RWPE1 (cell line): ENCODE measurements at regions not wholly inside any gene's neighbourhood (a gene's known extent, or its start where the extent isn't known, plus 50 kb on each side); places are given as distances from the start of the nearest gene placed in this dataset.

ENCODE experiments used
- CTCF ChIA-PET: fragments of 350-600 bp; sonication (Branson Sonifier 250); formaldehyde crosslinking; extraction: SDS; loops from one replicate; lab custom pipeline; 2021; lab: Yijun Ruan, JAX
- POLR2A ChIA-PET: fragments of 400-600 bp; formaldehyde crosslinking; extraction: SDS; loops from one replicate; lab custom pipeline; 2020; ENCODE audit warnings: antibody characterized with exemption; ENCODE audit not compliant: low non-redundant PET; lab: Yijun Ruan, JAX
- DNase-seq: peaks from one replicate; pipeline ENCODE4 v3.0.0; 2012; ENCODE audit warnings: low spot score
- H3K27ac ChIP-seq: fragments of 450-650 bp; 2 replicates; pipeline ENCODE4 v1.5.1; 2017
- CTCF ChIP-seq: fragments of 450-650 bp; conservative IDR thresholded peaks from 2 replicates; pipeline ENCODE4 v1.5.1; 2017; ENCODE audit warnings: low read depth, mild to moderate bottlenecking

GRCh38 chr13:78977311-78977710 is 318.4 kb upstream of the OBI1 start:
- TF ChIP-seq CTCF = no peak

GRCh38 chr13:78976696-78977095 is 317.7 kb upstream of the OBI1 start:
- no peak for DNase-seq
- POLR2A ChIA-PET = no interaction called here
- TF ChIP-seq CTCF = no peak
- CTCF ChIA-PET = interaction anchor here (1.0 to 1.2 kb wide), 2 partner anchors 9 to 839 kb away, joined by 3 to 8 read pairs; no protein-coding TSS in a partner anchor
- no peak overlapping the region for H3K27ac ChIP-seq

More at GRCh38 chr13:78977311-78977710, 318.4 kb upstream of the OBI1 start:
- CTCF ChIA-PET = interaction anchor here (1.0 to 1.2 kb wide), 2 partner anchors 9 to 840 kb away, joined by 3 to 8 read pairs; no protein-coding TSS in a partner anchor
- POLR2A ChIA-PET = no interaction called here
- DNase-seq = no peak
- H3K27ac ChIP-seq = no peak overlapping the region

GRCh38 chr13:78972561-78972960 is 313.6 kb upstream of the OBI1 start:
- POLR2A ChIA-PET = no interaction called here
- no peak overlapping the region for H3K27ac ChIP-seq
- CTCF ChIA-PET = interaction anchor here (0.6 to 0.7 kb wide), 2 partner anchors 20 to 87 kb away, joined by 3 to 4 read pairs; no protein-coding TSS in a partner anchor
- DNase-seq = no peak
- no peak for TF ChIP-seq CTCF

- TF ChIP-seq CTCF = no peak
- no peak for DNase-seq
- POLR2A ChIA-PET = no interaction called here
- CTCF ChIA-PET = interaction anchor here (0.6 to 0.7 kb wide), 2 partner anchors 15 to 21 kb away, joined by 3 read pairs; no protein-coding TSS in a partner anchor
- H3K27ac ChIP-seq = no peak overlapping the region
Observed at GRCh38 chr13:78971355-78972025, 312.5 kb upstream of the OBI1 start.

- TF ChIP-seq CTCF = no peak
- ChIA-PET CTCF (interaction anchor here (0.6 to 0.8 kb wide), 2 partner anchors 17 to 679 kb away, joined by 4 to 5 read pairs; no protein-coding TSS in a partner anchor), POLR2A (no interaction called here)
- no peak for DNase-seq
- H3K27ac ChIP-seq = no peak overlapping the region
Observed at GRCh38 chr13:78960881-78961280, 301.9 kb upstream of the OBI1 start.

GRCh38 chr13:78958006-78958405 is 299.1 kb upstream of the OBI1 start:
- CTCF ChIA-PET = no interaction called here
- no peak for TF ChIP-seq CTCF
- DNase-seq = no peak
- POLR2A ChIA-PET = no interaction called here
- no peak overlapping the region for H3K27ac ChIP-seq
